ENCODE measurements at regions not wholly inside any gene's neighbourhood (a gene's known extent, or its start where the extent isn't known, plus 50 kb on each side); places are given as distances from the start of the nearest gene placed in this dataset.
A peak's percentile ranks its signal among the peaks of the same experiment; 100 is the strongest.
"Not testable (repeated sequence)": the region's sequence is repeated elsewhere in the genome, so short reads cannot be mapped to it uniquely, and the experiment has no call there.

- no peak for DNase-seq
Measured at GRCh38 chr2:34244195-34244594, 645.1 kb upstream of the FAM98A start.

- no peak for DNase-seq
Measured at GRCh38 chr2:34242763-34243123, 643.6 kb upstream of the FAM98A start.

DNA sequence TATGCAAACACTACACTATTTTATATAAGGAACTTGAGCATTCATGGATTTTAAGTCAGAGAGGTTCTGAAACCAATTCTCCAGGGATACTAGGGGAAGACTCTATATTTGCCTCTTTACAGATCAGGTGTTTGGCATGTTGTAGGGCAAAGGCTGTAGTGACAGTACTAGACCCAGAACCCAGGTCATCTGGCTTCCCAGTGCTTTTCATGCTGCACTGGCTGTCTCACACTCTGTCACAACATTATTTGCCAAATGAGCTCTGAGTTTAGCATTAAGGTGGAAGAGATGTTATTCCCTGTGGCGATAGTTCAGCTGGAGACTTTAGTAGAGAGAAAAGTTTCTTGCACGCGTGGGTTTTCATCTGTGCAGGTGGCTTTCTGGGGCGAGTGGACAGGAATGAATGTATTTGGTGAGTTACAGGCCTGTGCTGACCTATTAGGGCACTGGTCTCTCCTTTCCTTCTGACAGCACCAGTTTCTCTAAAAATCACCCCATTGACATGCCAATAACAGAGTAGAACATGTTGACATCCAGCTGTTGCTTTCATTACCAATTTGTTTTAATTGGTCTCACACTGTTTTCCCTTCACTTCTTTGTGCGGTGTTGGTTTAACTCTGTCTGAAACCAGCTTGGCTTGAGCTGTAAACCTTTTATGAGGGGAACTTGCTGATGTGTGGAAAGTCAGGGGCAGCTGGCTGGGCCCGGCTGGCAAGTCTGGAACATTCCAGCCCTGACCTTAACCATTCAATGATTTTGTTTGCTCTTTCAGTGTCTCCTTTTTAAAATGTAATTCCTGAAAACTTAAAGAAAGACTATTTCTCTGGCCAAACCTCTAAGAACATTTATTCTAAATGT, 643.0 kb upstream of the FAM98A start:
- no peak for DNase-seq

- DNase-seq: no peak
Measured at GRCh38 chr2:34239511-34239910, 640.4 kb upstream of the FAM98A start.

DNA sequence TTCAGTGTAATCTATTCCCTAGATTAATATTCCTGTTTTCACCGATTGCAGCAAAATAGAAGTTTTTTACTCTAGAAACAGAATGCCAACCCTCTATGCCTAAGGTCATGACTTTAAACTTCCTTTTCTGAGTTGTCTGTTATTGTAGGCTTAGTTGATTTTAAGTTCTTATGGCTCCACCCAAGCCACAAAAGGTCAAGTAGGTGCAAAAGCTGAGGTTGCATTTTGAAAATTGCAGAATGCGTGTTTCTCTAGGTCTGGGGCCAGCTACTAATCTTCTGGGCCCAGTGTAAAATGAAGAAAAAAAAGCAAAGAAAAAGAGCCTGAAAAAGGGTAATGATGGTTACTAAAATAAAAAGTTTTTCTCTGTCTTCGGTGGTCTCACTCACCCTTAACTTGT, 635.7 kb upstream of the FAM98A start:
- no peak for DNase-seq

DNA sequence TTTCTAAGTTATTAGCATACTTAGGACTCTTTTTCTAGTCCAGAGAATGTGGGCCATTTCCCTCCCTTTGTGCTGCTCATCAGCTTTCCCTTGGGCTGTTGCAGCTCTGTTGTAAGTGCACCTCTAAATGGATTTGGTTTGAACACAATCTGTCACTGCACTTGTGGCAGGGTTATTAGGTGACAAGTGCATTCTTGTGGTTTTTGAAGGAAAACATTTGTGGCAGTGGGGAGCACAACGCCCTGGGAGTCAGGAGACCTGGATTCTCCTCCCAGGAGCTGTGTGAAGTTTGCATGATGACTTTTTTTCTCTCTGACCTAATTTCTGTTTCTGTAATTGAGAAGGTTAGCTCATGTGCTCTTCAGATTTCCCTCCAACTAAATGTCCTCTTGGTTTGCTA, 630.9 kb upstream of the FAM98A start:
- no peak for DNase-seq

GRCh38 chr2:34215174-34215573, 616.1 kb upstream of the FAM98A start:
- DNase-seq: no peak

- not testable (repeated sequence) for DNase-seq
Measured at GRCh38 chr2:34210382-34210781, 611.3 kb upstream of the FAM98A start.

- no peak for DNase-seq
Measured at GRCh38 chr2:34204560-34204959, 605.5 kb upstream of the FAM98A start.

DNA sequence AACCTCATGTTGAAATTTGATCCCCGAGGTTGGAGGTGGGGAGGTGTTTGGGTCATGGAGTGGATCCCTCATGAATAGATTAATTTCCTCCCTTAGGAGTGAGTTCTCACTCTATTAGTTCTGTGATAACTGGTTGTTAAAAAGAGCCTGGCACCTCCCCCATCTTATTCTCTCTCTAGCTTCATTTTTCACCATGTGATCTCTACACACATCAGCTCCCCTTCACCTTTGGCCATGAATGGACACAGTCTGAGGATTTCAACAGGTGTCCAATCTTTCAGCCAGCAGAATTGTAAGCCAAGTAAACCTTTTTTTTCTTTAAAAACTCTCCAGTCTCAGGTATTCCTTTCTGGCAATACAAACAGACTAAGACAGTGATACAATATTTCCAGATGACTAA, 602.0 kb upstream of the FAM98A start:
- DNase-seq: no peak

DNA sequence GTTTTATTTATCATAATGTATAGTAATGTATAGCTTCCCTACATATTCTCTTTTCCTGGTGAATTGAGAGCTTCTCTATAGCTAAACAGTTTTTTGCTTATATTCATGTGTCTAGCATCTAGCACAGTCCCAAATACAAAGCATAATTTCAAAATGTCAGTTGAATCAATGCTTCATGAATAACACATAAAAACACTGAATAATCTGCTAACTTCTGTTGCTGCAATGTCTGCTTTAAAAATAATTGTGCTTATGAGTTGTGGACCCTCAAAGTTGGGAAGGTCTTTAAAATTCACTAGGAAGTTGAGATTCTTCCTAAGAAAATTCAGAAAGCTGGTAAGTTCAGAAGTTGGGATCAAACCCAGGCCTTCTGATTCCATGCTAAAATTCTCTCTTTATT, 600.9 kb upstream of the FAM98A start:
- no peak for DNase-seq

DNA sequence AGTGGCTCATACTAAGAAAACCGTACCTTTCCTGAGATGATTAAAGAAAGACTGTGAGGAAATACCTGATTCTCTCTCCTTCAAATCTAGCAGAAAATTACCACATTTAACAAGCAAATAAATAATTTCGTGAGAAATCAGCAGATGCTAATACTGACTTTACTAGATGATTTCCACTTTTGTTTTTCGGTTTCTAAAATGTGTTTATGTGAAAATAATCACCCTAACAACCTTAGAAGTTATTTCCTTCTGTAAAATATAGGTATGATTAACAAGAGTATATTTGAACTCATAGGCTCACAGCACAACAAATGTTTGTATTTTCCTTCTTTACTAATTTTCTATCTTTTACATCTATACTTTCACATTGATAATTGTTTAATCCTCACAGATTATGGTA, 594.1 kb upstream of the FAM98A start:
- no peak for DNase-seq

GRCh38 chr2:34188464-34189303, 589.6 kb upstream of the FAM98A start:
- DNase-seq: no peak

GRCh38 chr2:34179511-34179910, 580.4 kb upstream of the FAM98A start:
- no peak for DNase-seq

DNA sequence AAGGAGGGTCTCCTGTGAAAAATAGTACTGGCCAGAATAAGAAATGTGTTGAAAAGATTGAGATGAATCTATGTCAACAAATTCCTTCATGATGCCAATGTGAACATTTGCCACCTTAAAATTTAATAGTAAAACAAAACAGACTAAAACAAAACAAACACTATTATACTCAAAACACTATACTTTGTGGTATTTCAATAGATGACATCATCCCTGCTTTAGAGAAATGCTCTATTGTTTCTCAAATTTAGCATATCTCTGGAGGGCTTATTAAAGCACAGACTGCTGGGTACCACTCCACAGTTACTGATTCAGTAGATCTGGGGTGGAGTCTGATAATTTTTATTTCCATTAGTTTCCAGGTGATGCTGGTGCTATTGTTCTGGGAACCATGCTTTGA, 579.4 kb upstream of the FAM98A start:
- DNase-seq: no peak

GRCh38 chr2:34176693-34177092, 577.6 kb upstream of the FAM98A start:
- no peak for DNase-seq

DNA sequence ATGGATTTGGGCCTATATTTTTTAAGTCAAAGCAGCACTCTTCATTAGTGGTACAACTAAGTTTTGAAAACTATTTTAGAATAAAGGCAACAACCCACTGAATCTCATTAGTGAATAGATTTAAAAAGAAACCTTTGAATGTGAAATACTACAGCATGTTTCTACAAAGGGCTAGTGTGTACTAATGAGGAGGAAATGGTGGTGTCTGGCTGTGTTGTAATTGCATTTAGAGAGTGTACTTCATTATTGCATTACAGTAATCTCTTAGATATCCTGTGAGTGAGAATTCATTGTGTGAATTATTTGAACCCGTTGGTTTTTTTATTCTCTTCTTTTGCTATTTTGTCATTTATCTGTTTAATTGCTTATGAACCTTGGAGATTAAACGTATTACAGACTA, 575.4 kb upstream of the FAM98A start:
- no peak for DNase-seq

DNA sequence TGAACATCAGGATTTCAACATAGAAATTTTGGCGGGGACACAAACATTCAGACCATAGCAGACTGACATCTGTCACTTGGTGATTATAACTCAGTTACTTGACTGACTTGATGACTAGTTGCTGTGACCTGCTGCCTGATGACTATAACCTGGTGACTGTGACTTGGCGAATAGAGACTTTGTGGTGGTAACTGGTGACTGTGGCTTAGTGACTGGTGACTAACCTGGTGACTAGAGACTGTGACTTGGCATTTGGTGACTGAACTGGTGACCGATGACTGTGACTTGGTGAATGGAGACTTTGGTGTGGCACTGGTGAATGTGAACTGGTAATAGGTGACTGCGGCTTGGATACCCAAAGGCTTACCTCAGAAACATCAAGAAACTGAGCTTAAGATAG, 563.1 kb upstream of the FAM98A start:
- peak; percentile 4 for DNase-seq

DNA sequence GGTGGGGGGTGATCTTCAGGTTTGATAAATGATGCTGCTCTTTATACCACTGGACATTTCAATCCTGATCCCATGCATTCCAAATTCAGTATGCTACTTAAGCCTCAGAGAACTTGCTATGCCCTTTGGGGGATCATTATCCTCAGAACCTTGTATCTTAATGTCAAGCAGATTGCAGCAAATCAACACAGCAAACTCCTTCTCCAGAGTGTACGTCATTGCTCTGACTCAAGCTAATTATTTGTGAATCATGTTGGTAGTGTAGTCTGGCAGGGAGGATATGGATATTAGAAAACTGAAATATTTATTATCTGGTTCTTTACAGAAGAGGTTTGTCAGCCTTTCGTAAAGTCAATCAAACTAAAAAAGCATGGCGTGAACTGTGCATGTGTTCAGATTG, 562.5 kb upstream of the FAM98A start:
- DNase-seq: no peak

DNA sequence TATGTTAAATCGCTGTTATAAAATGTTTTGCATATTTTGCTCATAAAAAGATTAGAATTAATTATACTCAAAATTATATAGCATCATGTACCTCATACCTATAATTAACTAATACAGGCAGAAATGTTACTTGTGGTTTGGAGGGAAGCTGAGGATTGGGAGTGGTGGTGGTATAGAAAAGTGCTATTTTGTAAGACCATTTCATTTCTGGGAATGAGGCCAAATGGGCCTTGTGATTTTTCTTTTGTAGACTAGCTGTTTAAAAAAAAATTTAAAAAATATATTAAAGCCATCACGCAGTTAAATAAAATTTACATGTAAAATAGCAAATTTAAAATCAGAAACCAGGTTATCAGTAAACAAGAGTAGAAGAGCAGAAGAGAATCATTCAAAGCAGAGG, 560.8 kb upstream of the FAM98A start:
- DNase-seq: no peak

DNA sequence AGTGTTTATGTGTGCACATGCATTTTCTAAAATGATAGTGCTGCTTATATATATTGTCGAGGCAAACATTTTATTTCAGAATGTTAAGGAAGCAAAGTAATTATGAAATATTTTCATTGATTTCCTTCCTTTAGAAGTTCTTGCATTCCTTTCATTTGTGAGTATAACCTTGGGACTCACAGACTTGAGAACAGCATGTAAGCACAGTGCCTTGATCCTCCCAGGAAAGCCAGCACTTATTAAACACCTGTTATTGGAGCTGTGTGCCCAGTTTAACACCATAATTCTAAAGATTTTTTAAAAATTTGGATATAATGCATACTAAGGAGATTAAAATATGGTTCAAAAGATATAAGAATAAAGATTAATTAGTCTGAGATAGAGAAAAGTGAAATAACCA, 554.4 kb upstream of the FAM98A start:
- no peak for DNase-seq

- DNase-seq: no peak
Measured at GRCh38 chr2:34147780-34148179, 548.7 kb upstream of the FAM98A start.

DNA sequence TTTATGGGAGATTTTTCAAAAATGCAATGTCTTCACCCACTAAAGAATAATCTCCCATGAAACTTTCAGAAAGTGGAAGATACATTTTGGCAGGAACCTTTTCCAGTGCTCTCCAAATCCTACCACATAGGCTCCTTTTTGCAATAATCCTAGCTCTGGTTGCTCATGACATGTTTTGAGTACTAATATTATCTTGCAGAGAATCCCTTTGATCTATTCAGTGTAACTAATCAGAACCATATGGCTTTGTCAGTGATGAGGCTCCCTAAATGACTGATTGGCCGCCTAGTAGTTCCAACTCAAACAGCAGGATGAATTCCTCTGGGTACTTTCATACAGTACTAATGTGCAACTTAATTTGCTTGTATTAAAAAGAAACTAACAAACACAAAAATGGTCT, 544.0 kb upstream of the FAM98A start:
- DNase-seq: no peak

- not testable (repeated sequence) for DNase-seq
Measured at GRCh38 chr2:34142531-34143008, 543.5 kb upstream of the FAM98A start.
